ENCODE measurements at regions not wholly inside any gene's neighbourhood (a gene's known extent, or its start where the extent isn't known, plus 50 kb on each side); places are given as distances from the start of the nearest gene placed in this dataset.

DNA sequence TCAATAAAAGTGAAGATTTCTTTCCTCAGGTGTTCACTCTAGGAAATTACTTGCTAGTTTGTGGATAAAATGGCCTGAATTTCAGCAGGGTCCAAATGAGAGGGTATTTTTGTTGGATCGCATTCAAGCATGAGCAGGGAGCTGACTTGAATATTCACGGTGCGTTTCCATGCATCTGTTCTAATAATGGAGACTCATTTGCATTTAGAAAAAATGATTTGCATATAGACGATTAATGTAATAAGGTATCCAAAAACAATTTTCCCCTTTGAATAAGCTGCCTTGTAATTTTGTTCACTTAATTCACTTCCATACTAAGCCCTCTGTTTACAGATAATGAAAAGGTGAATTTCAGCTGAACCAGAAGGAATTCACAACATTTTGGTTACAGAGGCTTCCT is 130.9 kb upstream of the AJAP1 start:
- H3K27ac Mint-ChIP-seq: no peak overlapping the region
- no peak for ATAC-seq
- H3K9me3 Mint-ChIP-seq: peaks cover 4% of the 10 kb centered on the region
- H3K36me3 Mint-ChIP-seq: no peaks in the 10 kb centered on the region
- no peak overlapping the region for H3K4me3 Mint-ChIP-seq
- peaks cover 18% of the 10 kb centered on the region for H3K27me3 Mint-ChIP-seq
- no peaks in the 10 kb centered on the region for H3K4me1 Mint-ChIP-seq

GRCh38 chr1:4526747-4527146 is 127.7 kb upstream of the AJAP1 start:
- Mint-ChIP-seq H3K27me3 (peaks cover 9% of the 10 kb centered on the region), H3K4me1 (no peaks in the 10 kb centered on the region), H3K36me3 (no peaks in the 10 kb centered on the region), H3K9me3 (no peaks in the 10 kb centered on the region), H3K4me3 (no peak overlapping the region), H3K27ac (no peak overlapping the region)
- ATAC-seq: no peak

DNA sequence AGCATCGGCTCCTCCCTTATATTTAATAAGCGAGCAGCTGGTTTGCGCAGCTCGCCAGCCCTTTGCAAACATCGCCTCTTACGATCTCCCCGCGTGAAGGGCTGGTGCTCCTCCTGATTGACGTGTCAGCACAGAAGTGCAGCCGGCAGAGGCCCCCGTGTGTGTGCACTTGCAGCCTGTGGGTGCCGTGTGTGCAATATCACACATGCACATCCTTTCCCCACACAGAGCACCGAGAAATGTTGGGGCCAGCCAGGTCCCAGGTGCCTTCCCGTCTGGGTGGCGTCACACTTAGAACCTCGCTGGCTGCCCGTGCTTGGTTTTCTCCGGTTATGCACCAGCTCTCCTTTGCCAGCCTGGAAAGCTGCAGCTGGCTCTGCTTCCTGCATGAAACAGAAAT is 126.6 kb upstream of the AJAP1 start:
- no peak for ATAC-seq
- H3K36me3 Mint-ChIP-seq: no peaks in the 10 kb centered on the region
- H3K27ac Mint-ChIP-seq: no peak overlapping the region
- H3K27me3 Mint-ChIP-seq: peaks cover 9% of the 10 kb centered on the region
- H3K9me3 Mint-ChIP-seq: no peaks in the 10 kb centered on the region
- H3K4me3 Mint-ChIP-seq: no peak overlapping the region
- no peaks in the 10 kb centered on the region for H3K4me1 Mint-ChIP-seq

GRCh38 chr1:4528590-4528989 is 125.8 kb upstream of the AJAP1 start:
- ATAC-seq: no peak
- H3K36me3 Mint-ChIP-seq: no peaks in the 10 kb centered on the region
- no peaks in the 10 kb centered on the region for H3K9me3 Mint-ChIP-seq
- no peak overlapping the region for H3K27ac Mint-ChIP-seq
- H3K27me3 Mint-ChIP-seq: peaks cover 9% of the 10 kb centered on the region
- no peaks in the 10 kb centered on the region for H3K4me1 Mint-ChIP-seq
- H3K4me3 Mint-ChIP-seq: no peak overlapping the region

DNA sequence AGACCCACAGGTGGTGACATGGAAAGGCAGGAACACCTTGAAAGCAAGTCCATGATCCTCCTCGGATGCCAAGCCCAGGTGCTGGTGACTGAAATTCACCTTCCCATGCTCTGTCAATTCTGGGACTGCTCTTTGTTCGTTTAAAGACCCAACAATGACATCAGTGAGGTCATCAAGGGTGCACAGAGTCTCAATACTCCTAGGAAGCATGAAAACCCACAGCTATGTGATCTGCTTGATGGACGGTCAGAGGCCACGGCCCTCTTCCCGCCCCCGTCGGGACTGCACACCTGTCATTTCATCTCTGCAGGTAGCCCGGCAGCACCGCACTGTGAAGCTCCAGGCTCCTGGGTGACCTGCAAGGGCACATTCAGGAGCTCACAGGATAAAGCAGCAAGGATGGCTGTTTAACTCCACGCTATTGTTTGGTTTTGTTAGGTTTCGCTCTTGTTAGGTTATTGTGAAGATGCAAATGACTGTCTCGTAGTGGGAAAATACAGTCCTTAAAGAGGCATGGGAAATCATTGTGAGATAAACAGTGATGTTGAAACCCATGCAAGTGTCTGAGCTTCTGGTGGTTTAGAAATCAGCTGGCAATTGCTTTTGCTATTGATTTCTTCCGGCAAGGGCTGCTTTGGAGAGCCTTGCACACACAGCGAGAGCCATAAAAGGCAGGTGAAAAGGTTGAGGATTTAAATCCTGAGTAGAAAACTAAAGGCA is 124.8 kb upstream of the AJAP1 start:
- H3K36me3 Mint-ChIP-seq: no peaks in the 10 kb centered on the region
- ATAC-seq: no peak
- peaks cover 2% of the 10 kb centered on the region for H3K9me3 Mint-ChIP-seq
- H3K27me3 Mint-ChIP-seq: peaks cover 9% of the 10 kb centered on the region
- H3K4me3 Mint-ChIP-seq: no peak overlapping the region
- H3K4me1 Mint-ChIP-seq: no peaks in the 10 kb centered on the region
- no peak overlapping the region for H3K27ac Mint-ChIP-seq

GRCh38 chr1:4530166-4530785 is 124.1 kb upstream of the AJAP1 start:
- Mint-ChIP-seq H3K9me3 (peaks cover 7% of the 10 kb centered on the region), H3K27ac (no peak overlapping the region), H3K4me3 (no peak overlapping the region), H3K36me3 (no peaks in the 10 kb centered on the region), H3K4me1 (no peaks in the 10 kb centered on the region), H3K27me3 (peaks cover 9% of the 10 kb centered on the region)
- no peak for ATAC-seq

DNA sequence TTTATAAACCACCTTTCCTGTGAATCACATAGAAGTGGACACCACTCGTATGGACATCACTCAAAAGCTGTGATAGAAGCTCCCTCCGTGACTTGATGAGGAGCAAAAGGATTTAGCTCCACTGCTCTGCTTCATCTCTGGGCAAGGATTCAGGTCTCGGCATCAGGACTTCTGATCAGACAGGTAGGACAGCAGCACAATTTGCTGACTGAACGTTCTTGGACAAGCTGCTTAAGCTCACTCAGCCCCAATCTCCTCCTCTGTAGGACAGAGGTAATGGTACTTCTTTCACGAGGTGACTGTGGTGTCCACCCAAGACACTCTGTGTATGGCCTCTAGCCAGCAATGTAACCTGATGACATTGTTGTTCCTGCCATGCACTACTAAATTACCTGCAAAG is 122.6 kb upstream of the AJAP1 start:
- Mint-ChIP-seq H3K27ac (no peak overlapping the region), H3K4me3 (no peak overlapping the region), H3K27me3 (peaks cover 9% of the 10 kb centered on the region), H3K9me3 (peaks cover 7% of the 10 kb centered on the region), H3K4me1 (no peaks in the 10 kb centered on the region), H3K36me3 (no peaks in the 10 kb centered on the region)
- no peak for ATAC-seq

DNA sequence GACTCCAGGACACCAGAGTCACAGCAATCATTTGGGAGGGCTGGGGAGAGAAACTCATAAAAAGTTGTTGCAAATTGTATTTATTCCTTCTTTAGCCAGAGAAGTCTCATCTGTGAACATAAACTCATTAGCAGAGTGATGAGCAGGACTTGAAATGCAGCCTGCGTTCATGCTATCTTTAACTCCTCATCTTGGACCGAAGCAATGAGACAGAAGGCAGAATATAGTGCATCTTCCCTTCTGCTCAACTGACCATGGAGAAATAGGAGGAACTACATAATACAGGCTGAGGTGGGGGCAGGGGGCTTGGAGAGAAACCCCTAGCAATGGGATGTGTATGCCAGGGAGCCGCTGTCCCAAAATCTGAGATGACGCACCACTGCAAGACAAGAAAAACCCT is 121.8 kb upstream of the AJAP1 start:
- Mint-ChIP-seq H3K27me3 (peaks cover 6% of the 10 kb centered on the region), H3K36me3 (no peaks in the 10 kb centered on the region), H3K27ac (no peak overlapping the region), H3K9me3 (peaks cover 7% of the 10 kb centered on the region), H3K4me3 (no peak overlapping the region), H3K4me1 (no peaks in the 10 kb centered on the region)
- ATAC-seq: no peak

DNA sequence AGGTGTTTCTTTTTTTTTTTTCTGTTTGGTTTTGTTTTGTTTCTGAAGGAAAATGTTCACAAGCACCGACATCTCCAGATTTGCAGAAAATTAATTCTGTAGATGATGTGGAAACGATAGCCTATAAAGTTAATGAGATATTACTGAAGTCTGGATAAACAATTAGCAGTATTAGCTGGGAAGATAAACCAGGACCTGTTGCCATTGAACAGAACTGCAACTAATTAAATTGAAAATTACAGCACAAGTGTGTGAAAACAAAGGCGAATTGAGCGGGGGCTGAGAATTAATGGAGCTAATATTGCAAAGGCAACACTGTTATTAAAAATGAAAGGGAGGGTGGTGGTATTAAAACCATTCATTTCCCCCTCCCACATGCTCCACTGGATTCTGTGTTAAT is 107.5 kb upstream of the AJAP1 start:
- Mint-ChIP-seq H3K27me3 (peaks cover 13% of the 10 kb centered on the region), H3K4me1 (no peaks in the 10 kb centered on the region), H3K27ac (no peak overlapping the region), H3K36me3 (no peaks in the 10 kb centered on the region), H3K4me3 (no peak overlapping the region), H3K9me3 (peaks cover 15% of the 10 kb centered on the region)
- no peak for ATAC-seq

GRCh38 chr1:4549930-4550329 is 104.5 kb upstream of the AJAP1 start:
- Mint-ChIP-seq H3K4me1 (no peaks in the 10 kb centered on the region), H3K36me3 (no peaks in the 10 kb centered on the region), H3K27ac (no peak overlapping the region), H3K9me3 (no peaks in the 10 kb centered on the region), H3K27me3 (peaks cover 33% of the 10 kb centered on the region), H3K4me3 (no peak overlapping the region)
- ATAC-seq: no peak

GRCh38 chr1:4550941-4551340 is 103.5 kb upstream of the AJAP1 start:
- Mint-ChIP-seq H3K4me3 (no peak overlapping the region), H3K27me3 (peaks cover 31% of the 10 kb centered on the region), H3K9me3 (no peaks in the 10 kb centered on the region), H3K27ac (no peak overlapping the region), H3K36me3 (no peaks in the 10 kb centered on the region), H3K4me1 (no peaks in the 10 kb centered on the region)
- ATAC-seq: no peak

DNA sequence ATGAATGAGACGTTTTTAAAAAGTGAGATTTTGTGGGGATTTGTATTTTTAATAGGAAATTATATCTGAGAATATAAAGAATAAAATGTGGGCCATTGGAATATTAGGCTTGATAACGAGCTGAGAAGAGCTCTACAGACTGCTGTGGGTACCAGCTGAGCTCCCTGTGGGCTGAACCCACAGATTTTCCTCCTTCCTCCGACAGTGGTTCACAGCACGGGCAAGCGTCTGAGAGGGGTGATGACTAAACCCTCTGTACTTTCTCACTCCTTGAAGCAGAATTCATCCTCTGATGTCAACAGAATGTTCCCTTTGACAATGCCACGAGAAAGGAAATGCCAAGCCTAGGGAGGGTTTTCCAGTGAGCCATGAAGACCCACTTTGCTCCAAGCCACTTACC is 102.7 kb upstream of the AJAP1 start:
- Mint-ChIP-seq H3K9me3 (no peaks in the 10 kb centered on the region), H3K27ac (no peak overlapping the region), H3K27me3 (peaks cover 31% of the 10 kb centered on the region), H3K36me3 (no peaks in the 10 kb centered on the region), H3K4me1 (no peaks in the 10 kb centered on the region), H3K4me3 (no peak overlapping the region)
- no peak for ATAC-seq

DNA sequence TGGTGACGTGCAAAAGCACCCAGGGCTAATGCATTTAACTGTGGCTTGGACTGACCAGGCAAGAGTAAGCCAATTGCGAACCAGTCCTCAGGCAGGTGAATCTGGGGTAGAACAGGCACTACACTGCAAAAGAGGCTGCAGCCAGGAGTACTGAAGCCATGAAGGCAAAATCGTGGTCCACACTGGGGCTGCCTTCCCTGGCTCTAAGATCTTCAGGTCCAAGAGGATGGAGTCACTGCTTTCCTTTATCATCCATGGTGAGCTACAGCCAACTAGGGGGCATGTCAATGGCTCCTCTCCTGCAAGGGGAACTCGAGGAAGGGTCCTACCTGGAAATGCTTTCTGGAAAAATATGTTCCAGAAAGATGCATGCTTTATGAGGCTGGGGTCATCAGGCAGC is 100.6 kb upstream of the AJAP1 start:
- Mint-ChIP-seq H3K9me3 (no peaks in the 10 kb centered on the region), H3K36me3 (no peaks in the 10 kb centered on the region), H3K27ac (no peak overlapping the region), H3K4me1 (no peaks in the 10 kb centered on the region), H3K27me3 (peaks cover 31% of the 10 kb centered on the region), H3K4me3 (no peak overlapping the region)
- no peak for ATAC-seq

- no peak for ATAC-seq
- Mint-ChIP-seq H3K27ac (no peak overlapping the region), H3K36me3 (no peaks in the 10 kb centered on the region), H3K27me3 (peaks cover 36% of the 10 kb centered on the region), H3K4me3 (no peak overlapping the region), H3K4me1 (no peaks in the 10 kb centered on the region), H3K9me3 (no peaks in the 10 kb centered on the region)
Observed at GRCh38 chr1:4554271-4554865, 100.0 kb upstream of the AJAP1 start.

- Mint-ChIP-seq H3K27ac (no peak overlapping the region), H3K9me3 (no peaks in the 10 kb centered on the region), H3K36me3 (no peaks in the 10 kb centered on the region), H3K27me3 (peaks cover 28% of the 10 kb centered on the region), H3K4me3 (no peak overlapping the region), H3K4me1 (no peaks in the 10 kb centered on the region)
- no peak for ATAC-seq
Observed at GRCh38 chr1:4557949-4558348, 96.5 kb upstream of the AJAP1 start.

DNA sequence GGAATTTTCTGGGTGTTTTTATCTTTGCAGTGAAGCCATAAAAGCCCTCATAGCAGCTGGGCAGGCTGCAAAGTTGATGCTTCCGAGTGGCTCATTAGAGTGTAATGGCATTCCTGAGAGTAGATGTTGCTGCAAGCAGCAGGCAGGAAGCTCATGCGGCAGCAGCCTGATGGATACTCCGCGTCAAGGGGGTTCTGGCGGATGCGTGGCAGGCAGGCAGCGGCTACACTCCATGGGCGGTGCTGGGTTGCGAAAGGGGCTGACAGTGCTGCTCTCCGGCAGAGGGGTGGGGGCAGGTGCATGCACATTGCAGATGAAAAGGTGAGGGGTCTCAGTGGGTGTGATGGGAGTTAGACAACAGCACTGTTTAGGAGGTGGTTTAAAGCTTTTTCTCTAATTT is 93.2 kb upstream of the AJAP1 start:
- H3K27me3 Mint-ChIP-seq: peaks cover 19% of the 10 kb centered on the region
- no peaks in the 10 kb centered on the region for H3K9me3 Mint-ChIP-seq
- no peak for ATAC-seq

More for the DNA sequence above, 93.2 kb upstream of the AJAP1 start:
- Mint-ChIP-seq H3K4me1 (no peaks in the 10 kb centered on the region), H3K36me3 (no peaks in the 10 kb centered on the region), H3K27ac (no peak overlapping the region), H3K4me3 (no peak overlapping the region)

Data from stimulated activated memory B cell treated with anti-CD40 and anti-IgM and Interleukin-4, amounts not matched to agents 10 μg/mL and 1 μg/mL and 100 μg/mL, for 72 hours (primary cell).